ENCODE measurements at regions not wholly inside any gene's neighbourhood (a gene's known extent, or its start where the extent isn't known, plus 50 kb on each side); places are given as distances from the start of the nearest gene placed in this dataset.

- no peak for TF ChIP-seq CTCF (conservative IDR thresholded peaks at IDR 0.05; ENCODE audit: low read depth, low read length)
- Histone ChIP-seq H3K79me2 (ENCODE audit: insufficient read depth, low read depth) (no peaks in the 10 kb centered on the region), H3K4me3 (IDR thresholded peaks at IDR 0.05; ENCODE audit: insufficient read depth, low read depth, low read length) (no peak overlapping the region), H2AFZ (ENCODE audit: low read depth) (no peak overlapping the region), H4K20me1 (ENCODE audit: insufficient read depth) (no peaks in the 10 kb centered on the region), H3K9ac (no peak overlapping the region), H3K4me1 (ENCODE audit: low read depth, poor library complexity, severe bottlenecking) (no peaks in the 10 kb centered on the region), H3K4me2 (no peak overlapping the region), H3K27ac (no peak overlapping the region), H3K36me3 (ENCODE audit: insufficient read depth) (no peaks in the 10 kb centered on the region), H3K27me3 (ENCODE audit: insufficient read depth, low read depth) (no peaks in the 10 kb centered on the region)
These were observed 255.3 kb downstream of the CYP26B1 start for GRCh38 chr2:71892423-71892730.

- no peaks in the 10 kb centered on the region for H3K27me3 ChIP-seq (ENCODE audit: insufficient read depth, low read depth)
- no peak overlapping the region for H3K9ac ChIP-seq
- H3K4me2 ChIP-seq: no peak overlapping the region
- no peak for TF ChIP-seq CTCF (conservative IDR thresholded peaks at IDR 0.05; ENCODE audit: low read depth, low read length)
- no peak overlapping the region for H3K27ac ChIP-seq
- no peaks in the 10 kb centered on the region for H3K36me3 ChIP-seq (ENCODE audit: insufficient read depth)
- no peaks in the 10 kb centered on the region for H3K4me1 ChIP-seq (ENCODE audit: low read depth, poor library complexity, severe bottlenecking)
- H2AFZ ChIP-seq (ENCODE audit: low read depth): no peak overlapping the region
- no peaks in the 10 kb centered on the region for H4K20me1 ChIP-seq (ENCODE audit: insufficient read depth)
- no peaks in the 10 kb centered on the region for H3K79me2 ChIP-seq (ENCODE audit: insufficient read depth, low read depth)
- no peak overlapping the region for H3K4me3 ChIP-seq (IDR thresholded peaks at IDR 0.05; ENCODE audit: insufficient read depth, low read depth, low read length)
These were observed 255.8 kb downstream of the CYP26B1 start for GRCh38 chr2:71891719-71892422.

GRCh38 chr2:71891155-71891554, 256.5 kb downstream of the CYP26B1 start:
- TF ChIP-seq CTCF (conservative IDR thresholded peaks at IDR 0.05; ENCODE audit: low read depth, low read length): no peak
- Histone ChIP-seq H2AFZ (ENCODE audit: low read depth) (no peak overlapping the region), H3K27me3 (ENCODE audit: insufficient read depth, low read depth) (no peaks in the 10 kb centered on the region), H3K79me2 (ENCODE audit: insufficient read depth, low read depth) (no peaks in the 10 kb centered on the region), H3K9ac (no peak overlapping the region), H3K4me1 (ENCODE audit: low read depth, poor library complexity, severe bottlenecking) (no peaks in the 10 kb centered on the region), H3K4me3 (IDR thresholded peaks at IDR 0.05; ENCODE audit: insufficient read depth, low read depth, low read length) (no peak overlapping the region), H3K27ac (no peak overlapping the region), H3K4me2 (no peak overlapping the region), H4K20me1 (ENCODE audit: insufficient read depth) (no peaks in the 10 kb centered on the region), H3K36me3 (ENCODE audit: insufficient read depth) (no peaks in the 10 kb centered on the region)

GRCh38 chr2:71889759-71890684, 257.6 kb downstream of the CYP26B1 start:
- Histone ChIP-seq H3K9ac (no peak overlapping the region), H3K4me2 (no peak overlapping the region), H3K27ac (no peak overlapping the region), H3K79me2 (ENCODE audit: insufficient read depth, low read depth) (no peaks in the 10 kb centered on the region), H4K20me1 (ENCODE audit: insufficient read depth) (no peaks in the 10 kb centered on the region), H3K36me3 (ENCODE audit: insufficient read depth) (no peaks in the 10 kb centered on the region), H2AFZ (ENCODE audit: low read depth) (no peak overlapping the region), H3K27me3 (ENCODE audit: insufficient read depth, low read depth) (no peaks in the 10 kb centered on the region), H3K4me3 (IDR thresholded peaks at IDR 0.05; ENCODE audit: insufficient read depth, low read depth, low read length) (no peak overlapping the region), H3K4me1 (ENCODE audit: low read depth, poor library complexity, severe bottlenecking) (no peaks in the 10 kb centered on the region)
- no peak for TF ChIP-seq CTCF (conservative IDR thresholded peaks at IDR 0.05; ENCODE audit: low read depth, low read length)
